Stimulated activated CD4-positive, alpha-beta T cell treated with anti-CD3 and anti-CD28 coated beads, Interleukin-1b, Interleukin-23, amount 100 ng/mL, for 1 hour (primary cell): ENCODE measurements at regions not wholly inside any gene's neighbourhood (a gene's known extent, or its start where the extent isn't known, plus 50 kb on each side); places are given as distances from the start of the nearest gene placed in this dataset.
"Not testable (repeated sequence)": the region's sequence is repeated elsewhere in the genome, so short reads cannot be mapped to it uniquely, and the experiment has no call there.

Experiments
- DNase-seq, 2 donors: peaks; one replicate each; pipeline ENCODE4 v3.0.0-alpha.2; 2020; ENCODE audit warnings: low read depth in 2 of 2

DNA sequence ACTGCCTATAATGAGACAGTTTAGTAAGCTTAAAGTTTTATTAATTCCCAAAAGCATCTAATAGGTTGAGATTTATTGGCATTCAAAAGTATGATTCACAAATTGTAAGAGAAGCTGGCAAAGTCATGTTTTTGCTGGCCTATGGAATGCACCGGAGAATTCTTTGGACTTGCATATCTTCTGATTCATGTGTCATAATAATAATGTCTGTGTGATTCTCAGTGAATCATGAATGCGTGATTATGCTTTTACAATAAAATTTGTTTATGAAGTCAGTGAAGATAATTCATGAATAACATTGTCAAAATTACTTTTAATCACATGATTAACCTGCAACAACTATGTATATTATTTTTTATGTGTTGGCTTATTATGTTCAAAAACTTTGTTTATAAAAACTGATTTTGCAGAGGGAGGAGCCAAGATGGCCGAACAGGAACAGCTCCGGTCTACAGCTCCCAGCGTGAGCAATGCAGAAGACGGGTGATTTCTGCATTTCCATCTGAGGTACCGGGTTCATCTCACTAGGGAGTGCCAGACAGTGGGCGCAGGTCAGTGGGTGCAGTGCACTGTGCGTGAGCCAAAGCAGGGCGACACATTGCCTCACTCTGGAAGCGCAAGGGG is 389.2 kb downstream of the SRGAP2C start:
- not testable (repeated sequence) for DNase-seq

DNA sequence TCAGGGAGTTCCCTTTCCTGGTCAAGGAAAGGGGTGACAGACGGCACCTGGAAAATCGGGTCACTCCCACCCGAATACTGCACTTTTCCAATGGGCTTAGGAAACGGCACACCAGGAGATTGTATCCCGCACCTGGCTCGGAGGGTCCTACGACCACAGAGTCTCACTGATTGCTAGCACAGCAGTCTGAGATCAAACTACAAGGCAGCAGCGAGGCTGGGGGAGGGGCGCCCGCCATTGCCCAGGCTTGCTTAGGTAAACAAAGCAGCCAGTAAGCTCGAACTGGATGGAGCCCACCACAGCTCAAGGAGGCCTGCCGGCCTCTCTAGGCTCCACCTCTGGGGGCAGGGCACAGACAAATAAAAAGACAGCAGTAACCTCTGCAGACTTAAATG is 389.7 kb downstream of the SRGAP2C start:
- not testable (repeated sequence) for DNase-seq

DNA sequence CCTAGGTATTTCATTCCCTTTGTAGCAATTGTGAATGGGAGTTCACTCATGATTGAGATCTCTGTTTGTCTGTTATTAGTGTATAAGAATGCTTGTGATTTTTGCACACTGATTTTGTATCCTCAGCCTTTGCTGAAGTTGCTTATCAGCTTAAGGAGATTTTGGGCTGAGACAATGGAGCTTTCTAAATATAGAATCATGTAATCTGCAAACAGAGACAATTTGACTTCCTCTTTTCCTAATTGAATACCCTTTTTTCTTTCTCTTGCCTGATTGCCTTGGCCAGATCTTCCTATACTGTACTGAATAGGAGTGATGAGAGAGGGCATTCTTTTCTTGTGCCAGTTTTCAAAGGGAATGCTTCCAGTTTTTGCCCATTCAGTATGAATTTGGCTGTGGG is 398.1 kb downstream of the SRGAP2C start:
- DNase-seq, result not testable (repeated sequence)

DNA sequence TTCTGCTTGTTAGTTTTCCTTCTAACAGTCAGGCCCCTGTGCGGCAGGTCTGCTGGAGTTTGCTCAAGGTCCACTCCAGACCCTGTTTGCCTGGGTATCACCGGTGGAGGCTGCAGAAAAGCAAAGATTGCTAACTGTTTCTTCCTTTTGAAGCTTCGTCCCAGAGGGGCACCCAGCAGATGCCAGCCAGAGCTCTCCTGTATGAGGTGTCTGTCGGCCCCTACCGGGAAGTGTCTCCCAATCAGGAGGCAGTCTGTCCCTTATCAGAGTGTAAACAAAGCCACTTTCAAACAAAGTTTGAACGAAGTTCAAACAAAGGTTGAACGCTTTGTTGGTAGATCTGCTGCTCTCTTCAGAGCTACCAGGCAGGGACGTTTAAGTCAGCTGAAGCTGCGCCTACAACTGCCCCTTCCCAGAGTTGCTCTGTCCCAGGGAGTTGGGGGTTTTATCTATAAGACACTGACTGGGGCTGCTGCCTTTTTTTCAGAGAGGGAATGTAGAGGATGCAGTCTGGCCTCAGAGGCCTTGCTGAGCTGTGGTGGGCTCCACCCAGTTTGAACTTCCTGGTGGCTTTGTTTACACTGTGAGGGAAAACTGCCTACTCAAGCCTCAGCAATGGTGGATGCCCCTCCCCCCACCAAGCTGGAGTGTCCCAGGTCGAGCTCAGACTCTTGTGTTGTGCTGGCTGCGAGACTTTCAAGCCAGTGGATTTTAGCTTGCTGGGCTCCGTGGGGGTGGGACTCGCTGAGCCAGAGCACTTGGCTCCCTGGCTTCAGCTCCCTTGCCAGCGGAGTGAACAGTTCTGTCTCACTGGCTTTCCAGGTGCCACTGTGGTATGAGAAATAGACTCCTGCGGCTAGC is 401.8 kb downstream of the SRGAP2C start:
- no peak for DNase-seq

DNA sequence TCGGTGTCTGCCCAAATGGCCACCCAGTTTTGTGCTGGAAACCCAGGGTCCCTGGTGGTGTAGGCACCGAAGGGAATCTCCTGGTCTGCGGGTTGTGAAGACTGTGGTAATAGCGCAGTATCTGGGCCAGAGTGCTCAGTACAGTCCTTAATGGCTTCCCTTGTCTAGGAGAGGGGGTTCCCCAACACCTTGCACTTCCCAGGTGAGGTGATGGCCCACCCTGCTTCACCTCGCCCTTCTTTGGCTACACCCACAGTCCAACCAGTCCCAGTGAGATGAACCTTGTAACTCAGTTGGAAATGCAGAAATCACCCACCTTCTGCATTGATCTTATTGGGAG is 402.4 kb downstream of the SRGAP2C start:
- DNase-seq, result no peak

DNA sequence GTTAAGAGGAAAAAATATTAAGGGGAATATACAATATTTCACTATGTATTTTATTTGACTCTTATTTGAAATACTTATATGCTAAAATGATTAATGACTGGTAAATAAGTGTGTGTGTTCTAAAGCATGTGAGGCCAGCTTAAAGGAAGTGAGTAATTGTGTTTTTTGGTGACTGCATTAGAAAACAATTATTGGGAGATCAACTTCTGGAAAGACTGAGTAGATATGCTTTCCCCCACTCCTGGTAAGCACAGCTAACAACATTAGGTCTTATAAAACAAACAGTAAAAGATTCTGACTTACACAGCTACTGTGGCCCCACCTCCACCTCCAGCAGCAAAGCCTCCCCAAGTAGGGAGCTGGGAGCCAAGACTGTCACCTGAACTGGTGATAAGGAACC is 403.0 kb downstream of the SRGAP2C start:
- no peak for DNase-seq

DNA sequence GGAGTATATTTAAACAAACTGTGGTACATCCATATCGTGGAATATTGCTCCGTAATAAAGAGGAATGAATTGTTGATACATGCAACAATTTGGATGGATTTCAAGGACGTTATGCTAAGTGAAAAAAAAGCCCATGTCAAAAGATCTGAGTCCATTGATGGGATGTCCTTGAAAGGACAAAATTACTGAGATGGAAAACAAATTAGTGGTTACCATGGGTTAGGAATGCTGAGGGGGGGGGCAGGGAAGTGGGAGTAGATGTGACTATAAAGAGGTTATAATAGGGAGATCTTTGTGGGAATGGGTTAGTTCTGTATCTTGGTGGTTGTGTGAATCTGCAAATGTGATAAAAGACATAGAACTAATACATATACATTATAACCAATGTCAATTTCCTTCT is 409.3 kb downstream of the SRGAP2C start:
- no peak for DNase-seq

DNA sequence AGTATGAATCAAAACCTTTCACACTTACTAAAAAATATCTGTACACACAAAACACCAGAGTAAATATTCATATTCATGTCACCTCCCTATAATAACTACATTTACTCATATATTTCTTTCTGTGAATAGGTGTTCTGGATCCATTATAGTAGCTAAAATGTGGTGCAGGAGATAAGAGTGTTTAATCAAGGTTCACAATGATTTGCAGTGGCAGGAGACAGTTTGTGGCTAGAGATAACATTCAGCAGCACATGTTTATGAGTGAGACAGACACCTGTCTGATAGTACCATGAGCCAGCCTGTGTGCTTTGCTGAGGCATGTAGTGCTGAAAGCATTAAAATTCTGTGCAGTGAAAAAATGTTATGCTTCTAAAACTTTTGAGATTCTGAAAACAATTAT is 410.3 kb downstream of the SRGAP2C start:
- DNase-seq, result no peak

DNA sequence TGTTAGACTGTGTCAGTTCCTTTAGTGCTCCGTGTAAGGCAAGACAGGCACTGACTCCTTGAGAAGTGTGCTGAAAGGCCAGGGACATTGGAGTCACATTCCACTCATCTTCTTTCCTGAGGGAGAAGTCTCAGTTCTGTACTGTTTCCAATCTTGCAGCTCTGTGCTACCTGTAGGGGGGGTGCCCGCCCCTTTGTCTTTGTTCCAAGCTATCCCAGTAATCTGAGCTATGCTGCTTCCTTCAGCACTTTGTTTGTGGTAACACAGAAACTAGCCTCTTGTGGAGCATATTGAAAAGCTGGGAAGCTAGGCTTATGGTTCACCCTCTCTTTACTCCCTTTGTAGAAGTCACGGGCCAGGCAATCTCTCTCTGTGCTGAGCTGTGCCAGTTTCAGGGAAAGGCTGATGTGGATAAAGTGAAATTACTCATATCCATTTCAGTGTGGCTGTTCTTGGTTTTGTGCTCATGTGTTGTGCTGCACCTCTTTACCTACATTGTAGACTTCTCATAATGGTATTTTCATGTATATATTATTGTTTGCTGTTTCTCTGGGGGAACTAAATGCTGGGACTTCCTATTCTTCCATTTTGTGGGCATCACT is 420.2 kb downstream of the SRGAP2C start:
- not testable (repeated sequence) for DNase-seq

DNA sequence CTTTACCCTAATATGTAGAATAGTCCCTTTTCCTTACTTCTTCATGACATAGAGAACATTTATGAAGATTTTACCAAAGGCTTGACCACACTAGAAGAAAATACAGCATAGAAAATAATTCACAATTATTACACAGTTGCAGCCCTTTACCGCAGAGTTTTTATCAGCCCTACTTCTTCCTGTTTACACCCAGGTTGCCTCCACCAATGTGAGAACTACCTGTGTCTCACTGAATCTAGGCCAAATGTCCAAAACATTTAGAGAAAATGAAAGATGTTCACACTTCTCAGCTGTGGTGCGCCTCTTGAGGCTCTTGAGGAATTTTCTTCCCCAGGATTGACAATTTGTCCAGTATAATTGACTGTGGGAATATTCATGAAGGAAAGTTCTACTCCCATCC is 422.7 kb downstream of the SRGAP2C start:
- not testable (repeated sequence) for DNase-seq
